GM12878 (cell line): ENCODE measurements at regions not wholly inside any gene's neighbourhood (a gene's known extent, or its start where the extent isn't known, plus 50 kb on each side); places are given as distances from the start of the nearest gene placed in this dataset.

Source experiments
- ATAC-seq: fragments of 200-7000 bp; cut with Tn5 transposase; 3 replicates; pipeline ENCODE4 v1.9.1; 2020; ENCODE audit warnings: mild to moderate bottlenecking, moderate library complexity
- BruUV-seq: library from RNA; stranded (reverse); fragments of 400-500 nt; replicated peaks from 2 replicates; lab custom pipeline; 2021; lab: Mats Ljungman, UMichigan
- CTCF ChIA-PET: fragments of 300-600 bp; sonication (Branson Sonifier 250); formaldehyde crosslinking; extraction: SDS; loops from one replicate; lab custom pipeline; 2021; ENCODE audit warnings: inconsistent platforms; lab: Yijun Ruan, JAX
- POLR2A ChIA-PET: fragments of 350-600 bp; formaldehyde crosslinking; extraction: SDS; loops from one replicate; lab custom pipeline; 2021; ENCODE audit warnings: inconsistent platforms; lab: Charles Lee
- RAD21 ChIA-PET: fragments of 300-600 bp; sonication (Branson Sonifier 250); formaldehyde crosslinking; loops from one replicate; lab custom pipeline; 2023; ENCODE audit warnings: antibody characterized with exemption; ENCODE audit not compliant: unreplicated experiment; lab: Charles Lee
- SMC1A ChIA-PET: fragments of 300-600 bp; sonication (Branson Sonifier 250); formaldehyde crosslinking; loops from one replicate; lab custom pipeline; 2023; ENCODE audit not compliant: unreplicated experiment, uncharacterized antibody; lab: Charles Lee
- DNase-seq: peaks from one replicate; pipeline ENCODE4 v3.0.0-alpha.2; 2011; ENCODE audit warnings: low read depth, low spot score
- FAIRE-seq: peaks from 3 replicates; lab custom pipeline; 2011; peaks lifted over from hg19 to GRCh38; lab: Jason Lieb, UNC
- H2AFZ ChIP-seq: 2 replicates; pipeline ENCODE4 v1.6.0; 2011; ENCODE audit warnings: low read depth, low read length, control low read depth; ENCODE audit not compliant: control insufficient read depth
- H3K27ac ChIP-seq: 2 replicates; pipeline ENCODE4 v1.5.1; 2011; ENCODE audit warnings: control low read depth; ENCODE audit not compliant: control insufficient read depth, insufficient read depth
- H3K27me3 ChIP-seq, 2 experiments: replicated peaks in 1 of 2; 2 replicates each; pipeline versions ENCODE4 v1.6.0 to v1.6.1; 2011; ENCODE audit warnings: low read length in 1 of 2; ENCODE audit not compliant: control insufficient read depth in 2 of 2, insufficient read depth in 2 of 2
- H3K36me3 ChIP-seq, 2 experiments: 2 replicates each; pipeline ENCODE4 v1.5.1; 2011; ENCODE audit warnings: low read length in 1 of 2; ENCODE audit not compliant: control insufficient read depth in 2 of 2, insufficient read depth in 2 of 2
- H3K4me1 ChIP-seq: 2 replicates; pipeline ENCODE4 v1.6.1; 2011; ENCODE audit warnings: mild to moderate bottlenecking, low read length, moderate library complexity, mixed read lengths; ENCODE audit not compliant: control insufficient read depth, insufficient read depth
- H3K4me2 ChIP-seq: 2 replicates; pipeline ENCODE4 v1.6.0; 2011; ENCODE audit warnings: control low read depth; ENCODE audit not compliant: control insufficient read depth, insufficient read depth
- H3K4me3 ChIP-seq: fragments of 200-600 bp; sonication (generic); 2 replicates; pipeline ENCODE4 v1.5.1; 2016
- H3K79me2 ChIP-seq: 2 replicates; pipeline ENCODE4 v1.6.0; 2011; ENCODE audit warnings: low read length; ENCODE audit not compliant: control insufficient read depth, insufficient read depth
- H3K9ac ChIP-seq: 2 replicates; pipeline ENCODE4 v1.8.0; 2011; ENCODE audit warnings: low read length, control low read depth, mixed read lengths; ENCODE audit not compliant: control insufficient read depth, insufficient read depth
- H3K9me3 ChIP-seq: replicated peaks from 3 replicates; pipeline ENCODE4 v1.5.1; 2011; ENCODE audit warnings: mild to moderate bottlenecking, low read length; ENCODE audit not compliant: control insufficient read depth, insufficient read depth
- H4K20me1 ChIP-seq: 2 replicates; pipeline ENCODE4 v1.6.0; 2011; ENCODE audit not compliant: control insufficient read depth, insufficient read depth
- ATF3 ChIP-seq: IDR thresholded peaks from 2 replicates; pipeline ENCODE4 v1.6.1; 2011; ENCODE audit warnings: low read depth, mild to moderate bottlenecking, low read length, moderate library complexity, borderline replicate concordance; ENCODE audit errors: extremely low read depth
- CREB1 ChIP-seq: IDR thresholded peaks from 2 replicates; pipeline ENCODE4 v1.6.1; 2012; ENCODE audit warnings: low read depth, mild to moderate bottlenecking, inconsistent platforms
- GABPA ChIP-seq: IDR thresholded peaks from 2 replicates; pipeline ENCODE4 v1.6.1; 2014; ENCODE audit warnings: antibody characterized with exemption, low read depth, mild to moderate bottlenecking, inconsistent platforms
- SMAD5 ChIP-seq: IDR thresholded peaks from 2 replicates; pipeline ENCODE4 v1.6.1; 2016; ENCODE audit warnings: antibody characterized with exemption, low read depth
- WGBS: methylation state at CpG from one replicate; pipeline ENCODE4 v1.1.6; 2016; ENCODE audit warnings: low lambda C conversion rate; ENCODE audit not compliant: insufficient replicate concordance, insufficient coverage; ENCODE audit errors: missing lambda C conversion rate; 5-methylcytosine and 5-hydroxymethylcytosine counted together
- in situ Hi-C: fragments of 300-500 bp; cut with MboI; formaldehyde crosslinking; loops from 9 replicates; pipeline ENCODE4 v1.14.3; 2018; ENCODE audit warnings: mixed read lengths
- intact Hi-C: fragments of 100-400 bp; cut with micrococcal nuclease; formaldehyde crosslinking; loops from one replicate; pipeline ENCODE4 v1.14.2; 2022; ENCODE audit not compliant: unreplicated experiment
- TF ChIP-seq, protein P1 (sequence below): fragments of 150-350 bp; IDR thresholded peaks from 2 replicates; pipeline ENCODE4 v1.6.1; 2016; ENCODE audit warnings: low read depth, low read length
- TF ChIP-seq, protein P2 (sequence below): IDR thresholded peaks from 2 replicates; pipeline ENCODE4 v1.6.1; 2012; ENCODE audit warnings: low read depth, low read length, improper control_type of control experiment

GRCh38 chr6:40328986-40329545 lies 258.1 kb downstream of the LRFN2 start:
- intact Hi-C loops = no loop called here
- POLR2A ChIA-PET = no interaction called here
- in situ Hi-C loops = no loop called here

More at GRCh38 chr6:40328986-40329545, 258.1 kb downstream of the LRFN2 start:
- Histone ChIP-seq H2AFZ (no peak overlapping the region), H3K79me2 (no peaks in the 10 kb centered on the region), H3K27ac (no peak overlapping the region), H4K20me1 (no peaks in the 10 kb centered on the region), H3K4me2 (no peak overlapping the region), H3K4me1 (no peaks in the 10 kb centered on the region), H3K27me3 (peaks cover 0 to 2% of the 10 kb centered on the region in 2 experiments; a peak in 1 of 4 replicates), H3K9ac (no peak overlapping the region), H3K4me3 (no peak overlapping the region), H3K36me3 (no peaks in the 10 kb centered on the region), H3K9me3 (no peaks in the 10 kb centered on the region; the same call in 2 of the 3 replicates)
- ATAC-seq = no peak
- no TSS peak for BruUV-seq
- SMC1A ChIA-PET = interaction anchor here (0.6 to 0.9 kb wide), 2 partner anchors 342 to 348 kb away, joined by 3 read pairs; no protein-coding TSS in a partner anchor
- RAD21 ChIA-PET = interaction anchor here (1.1 kb wide), 1 partner anchor 583 kb away, joined by 3 read pairs; no protein-coding TSS in a partner anchor
- no peak for TF ChIP-seq CREB1
- TF ChIP-seq SMAD5 = no peak
- TF ChIP-seq, protein P1, sequence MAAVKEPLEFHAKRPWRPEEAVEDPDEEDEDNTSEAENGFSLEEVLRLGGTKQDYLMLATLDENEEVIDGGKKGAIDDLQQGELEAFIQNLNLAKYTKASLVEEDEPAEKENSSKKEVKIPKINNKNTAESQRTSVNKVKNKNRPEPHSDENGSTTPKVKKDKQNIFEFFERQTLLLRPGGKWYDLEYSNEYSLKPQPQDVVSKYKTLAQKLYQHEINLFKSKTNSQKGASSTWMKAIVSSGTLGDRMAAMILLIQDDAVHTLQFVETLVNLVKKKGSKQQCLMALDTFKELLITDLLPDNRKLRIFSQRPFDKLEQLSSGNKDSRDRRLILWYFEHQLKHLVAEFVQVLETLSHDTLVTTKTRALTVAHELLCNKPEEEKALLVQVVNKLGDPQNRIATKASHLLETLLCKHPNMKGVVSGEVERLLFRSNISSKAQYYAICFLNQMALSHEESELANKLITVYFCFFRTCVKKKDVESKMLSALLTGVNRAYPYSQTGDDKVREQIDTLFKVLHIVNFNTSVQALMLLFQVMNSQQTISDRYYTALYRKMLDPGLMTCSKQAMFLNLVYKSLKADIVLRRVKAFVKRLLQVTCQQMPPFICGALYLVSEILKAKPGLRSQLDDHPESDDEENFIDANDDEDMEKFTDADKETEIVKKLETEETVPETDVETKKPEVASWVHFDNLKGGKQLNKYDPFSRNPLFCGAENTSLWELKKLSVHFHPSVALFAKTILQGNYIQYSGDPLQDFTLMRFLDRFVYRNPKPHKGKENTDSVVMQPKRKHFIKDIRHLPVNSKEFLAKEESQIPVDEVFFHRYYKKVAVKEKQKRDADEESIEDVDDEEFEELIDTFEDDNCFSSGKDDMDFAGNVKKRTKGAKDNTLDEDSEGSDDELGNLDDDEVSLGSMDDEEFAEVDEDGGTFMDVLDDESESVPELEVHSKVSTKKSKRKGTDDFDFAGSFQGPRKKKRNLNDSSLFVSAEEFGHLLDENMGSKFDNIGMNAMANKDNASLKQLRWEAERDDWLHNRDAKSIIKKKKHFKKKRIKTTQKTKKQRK = no peak
- TF ChIP-seq ATF3 = no peak
- TF ChIP-seq GABPA = no peak
- TF ChIP-seq, protein P2, sequence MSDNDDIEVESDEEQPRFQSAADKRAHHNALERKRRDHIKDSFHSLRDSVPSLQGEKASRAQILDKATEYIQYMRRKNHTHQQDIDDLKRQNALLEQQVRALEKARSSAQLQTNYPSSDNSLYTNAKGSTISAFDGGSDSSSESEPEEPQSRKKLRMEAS = no peak
- CTCF ChIA-PET = interaction anchor here (0.8 to 1.4 kb wide), 8 partner anchors 12 to 516 kb away, joined by 3 to 7 read pairs (median 3); no protein-coding TSS in a partner anchor
- WGBS = 46% methylated on average over 4 of the region's 4 CpGs
- no peak for DNase-seq
- no peak for FAIRE-seq
